ENCODE measurements at regions not wholly inside any gene's neighbourhood (a gene's known extent, or its start where the extent isn't known, plus 50 kb on each side); places are given as distances from the start of the nearest gene placed in this dataset.

DNA sequence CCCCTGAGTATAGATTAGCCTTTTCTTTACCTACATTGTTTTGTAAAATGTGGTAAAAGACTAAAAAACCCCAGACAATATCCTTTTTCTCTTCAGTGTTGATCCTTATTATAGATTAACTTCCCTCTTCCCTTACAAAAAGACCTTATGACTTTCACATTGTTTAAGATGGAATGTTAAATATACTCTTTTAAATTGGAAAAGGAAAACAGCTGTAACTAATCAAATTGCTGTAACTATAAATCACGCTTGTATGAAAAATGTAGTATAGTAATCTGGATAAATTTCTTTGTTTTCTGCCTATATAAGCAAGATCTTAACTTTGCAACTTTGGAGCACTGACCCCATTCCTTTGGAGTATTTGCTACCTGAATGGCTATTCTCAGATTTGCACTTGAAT lies 383.1 kb downstream of the FAM170A start:
- no TSS peak for BruUV-seq (replicated peaks)
- no peaks in the 10 kb centered on the region for H3K9me1 ChIP-seq (ENCODE audit: insufficient read depth, low read length)
- no peak overlapping the region for H2BK20ac ChIP-seq (ENCODE audit: low read depth, low read length)
- H2BK5ac ChIP-seq (ENCODE audit: low read depth, low read length, poor library complexity, severe bottlenecking), result no peak overlapping the region
- no peaks in the 10 kb centered on the region for H3K36me3 ChIP-seq (ENCODE audit: control insufficient read depth, insufficient read depth, low read length)
- no peak overlapping the region for H3K56ac ChIP-seq (ENCODE audit: extremely low read depth, insufficient read depth, low read length)
- H3K27ac ChIP-seq (ENCODE audit: insufficient read depth, low read length), result no peak overlapping the region
- no peak overlapping the region for H3K18ac ChIP-seq (ENCODE audit: low read depth, low read length)
- no peak overlapping the region for H4K5ac ChIP-seq (ENCODE audit: low read depth, low read length)
- ChIA-PET POLR2A (ENCODE audit: unreplicated experiment) (no interaction called here), CTCF (no interaction called here)
- ATAC-seq (ENCODE audit: low read depth) (no peak), DNase-seq (no peak)
- H2AK9ac ChIP-seq (replicated peaks; ENCODE audit: low read depth, low read length, poor library complexity), result no peak overlapping the region
- in situ Hi-C loops (cut with MboI; ENCODE audit: low sequenced_read_pairs) (no loop called here), intact Hi-C loops (cut with micrococcal nuclease) (no loop called here), dilution Hi-C loops (cut with HindIII; ENCODE audit: low sequenced_read_pairs, unreplicated experiment) (no loop called here)
- peaks cover 4% of the 10 kb centered on the region; the same call in 1 of the 2 replicates for H3K9me3 ChIP-seq (ENCODE audit: control insufficient read depth, insufficient read depth, low read length)
- H3K79me1 ChIP-seq (ENCODE audit: low read depth in 1 of 2, low read length in 2 of 2), result no peaks in the 10 kb centered on the region
- no peak overlapping the region for H3K9ac ChIP-seq (ENCODE audit: low read depth, low read length)
- no peak overlapping the region for H3K23ac ChIP-seq (ENCODE audit: low read depth, low read length)
- no peak overlapping the region for H3K4me2 ChIP-seq (ENCODE audit: low read depth, low read length)
- no peak overlapping the region for H2AK5ac ChIP-seq (ENCODE audit: low read depth, low read length)
- H3K27me3 ChIP-seq (ENCODE audit: control insufficient read depth, insufficient read depth, low read length), result no peaks in the 10 kb centered on the region
- H3K4me1 ChIP-seq (ENCODE audit: control insufficient read depth, insufficient read depth, low read length), result no peaks in the 10 kb centered on the region
- H3K14ac ChIP-seq (replicated peaks; ENCODE audit: low read depth, low read length), result no peak overlapping the region
- TF ChIP-seq MXI1 (IDR thresholded peaks at IDR 0.05; ENCODE audit: borderline replicate concordance, low read depth, low read length) (no peak), RAD21 (IDR thresholded peaks at IDR 0.05; ENCODE audit: low read length) (no peak), POLR2A (IDR thresholded peaks at IDR 0.05; ENCODE audit: low read depth, low read length) (no peak), CHD1 (IDR thresholded peaks at IDR 0.05; ENCODE audit: low read depth, low read length) (no peak), FOS (IDR thresholded peaks at IDR 0.05; ENCODE audit: low read depth, low read length) (no peak), SMC3 (IDR thresholded peaks at IDR 0.05; ENCODE audit: low read depth, low read length) (no peak), RCOR1 (IDR thresholded peaks at IDR 0.05; ENCODE audit: insufficient replicate concordance, low read length) (no peak)
- TF ChIP-seq, protein P1, sequence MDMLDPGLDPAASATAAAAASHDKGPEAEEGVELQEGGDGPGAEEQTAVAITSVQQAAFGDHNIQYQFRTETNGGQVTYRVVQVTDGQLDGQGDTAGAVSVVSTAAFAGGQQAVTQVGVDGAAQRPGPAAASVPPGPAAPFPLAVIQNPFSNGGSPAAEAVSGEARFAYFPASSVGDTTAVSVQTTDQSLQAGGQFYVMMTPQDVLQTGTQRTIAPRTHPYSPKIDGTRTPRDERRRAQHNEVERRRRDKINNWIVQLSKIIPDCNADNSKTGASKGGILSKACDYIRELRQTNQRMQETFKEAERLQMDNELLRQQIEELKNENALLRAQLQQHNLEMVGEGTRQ (IDR thresholded peaks at IDR 0.05; ENCODE audit: low read depth, low read length), result no peak
- TF ChIP-seq, protein P2, sequence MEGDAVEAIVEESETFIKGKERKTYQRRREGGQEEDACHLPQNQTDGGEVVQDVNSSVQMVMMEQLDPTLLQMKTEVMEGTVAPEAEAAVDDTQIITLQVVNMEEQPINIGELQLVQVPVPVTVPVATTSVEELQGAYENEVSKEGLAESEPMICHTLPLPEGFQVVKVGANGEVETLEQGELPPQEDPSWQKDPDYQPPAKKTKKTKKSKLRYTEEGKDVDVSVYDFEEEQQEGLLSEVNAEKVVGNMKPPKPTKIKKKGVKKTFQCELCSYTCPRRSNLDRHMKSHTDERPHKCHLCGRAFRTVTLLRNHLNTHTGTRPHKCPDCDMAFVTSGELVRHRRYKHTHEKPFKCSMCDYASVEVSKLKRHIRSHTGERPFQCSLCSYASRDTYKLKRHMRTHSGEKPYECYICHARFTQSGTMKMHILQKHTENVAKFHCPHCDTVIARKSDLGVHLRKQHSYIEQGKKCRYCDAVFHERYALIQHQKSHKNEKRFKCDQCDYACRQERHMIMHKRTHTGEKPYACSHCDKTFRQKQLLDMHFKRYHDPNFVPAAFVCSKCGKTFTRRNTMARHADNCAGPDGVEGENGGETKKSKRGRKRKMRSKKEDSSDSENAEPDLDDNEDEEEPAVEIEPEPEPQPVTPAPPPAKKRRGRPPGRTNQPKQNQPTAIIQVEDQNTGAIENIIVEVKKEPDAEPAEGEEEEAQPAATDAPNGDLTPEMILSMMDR (conservative IDR thresholded peaks at IDR 0.05; ENCODE audit: low read depth, low read length), result no peak
- no peaks in the 10 kb centered on the region for H4K20me1 ChIP-seq (ENCODE audit: insufficient read depth, low read length)
- H3K4ac ChIP-seq (ENCODE audit: low read depth, low read length), result no peak overlapping the region
- no peak overlapping the region for H4K8ac ChIP-seq (ENCODE audit: low read depth in 2 of 2, low read length in 2 of 2)
- no peak overlapping the region for H2BK120ac ChIP-seq (ENCODE audit: low read depth, low read length)
- H3K4me3 ChIP-seq (ENCODE audit: insufficient read depth, low read depth, low read length), result no peak overlapping the region
- no CpG with 5 or more reads among the region's 1 CpG for WGBS, 2 experiments (ENCODE audit: extremely low coverage in 2 of 2, insufficient read length in 1 of 2)
- H2AFZ ChIP-seq (replicated peaks; ENCODE audit: low read length, poor library complexity), result no peak overlapping the region
- H2BK15ac ChIP-seq (ENCODE audit: low read depth, low read length), result no peak overlapping the region
- H4K91ac ChIP-seq (ENCODE audit: insufficient read depth, low read depth, low read length), result no peak overlapping the region
